ENCODE measurements at regions not wholly inside any gene's neighbourhood (a gene's known extent, or its start where the extent isn't known, plus 50 kb on each side); places are given as distances from the start of the nearest gene placed in this dataset.
"Not testable (repeated sequence)": the region's sequence is repeated elsewhere in the genome, so short reads cannot be mapped to it uniquely, and the experiment has no call there.

DNA sequence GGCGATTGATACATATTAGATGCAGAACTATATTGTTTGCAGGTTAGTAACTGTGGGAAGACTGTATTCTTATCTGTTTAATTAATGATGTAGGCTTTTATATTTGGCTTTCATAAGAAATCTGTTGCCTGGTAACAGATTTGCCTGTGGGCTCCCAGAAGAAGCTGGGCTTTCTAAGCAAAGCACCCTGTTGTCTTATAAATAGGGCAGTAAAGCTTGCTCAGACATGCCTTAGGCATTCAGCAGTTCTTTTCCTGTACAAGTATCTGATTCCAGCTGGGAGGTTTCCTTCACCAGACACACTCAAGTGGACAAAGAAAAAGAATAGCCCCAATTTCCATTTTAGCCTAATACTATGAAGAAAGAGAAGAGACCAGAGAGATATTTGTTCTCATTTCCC is 524.0 kb downstream of the LRRIQ3 start:
- no peak overlapping the region for H3K4me3 Mint-ChIP-seq
- H3K36me3 Mint-ChIP-seq, result no peaks in the 10 kb centered on the region
- DNase-seq, result no peak
- Histone ChIP-seq H3K27ac (ENCODE audit: low read length) (no peak overlapping the region), H3K9me3 (ENCODE audit: control insufficient read depth, insufficient read depth, low read length) (no peaks in the 10 kb centered on the region), H3K27me3 (ENCODE audit: control insufficient read depth, insufficient read depth, low read length) (no peaks in the 10 kb centered on the region), H3K36me3 (ENCODE audit: control insufficient read depth, insufficient read depth, low read length) (no peaks in the 10 kb centered on the region), H3K4me1 (ENCODE audit: control insufficient read depth, insufficient read depth, low read length) (no peaks in the 10 kb centered on the region), H3K4me3 (ENCODE audit: low read length) (no peak overlapping the region)
- no peak for ATAC-seq
- TF ChIP-seq, protein P1, sequence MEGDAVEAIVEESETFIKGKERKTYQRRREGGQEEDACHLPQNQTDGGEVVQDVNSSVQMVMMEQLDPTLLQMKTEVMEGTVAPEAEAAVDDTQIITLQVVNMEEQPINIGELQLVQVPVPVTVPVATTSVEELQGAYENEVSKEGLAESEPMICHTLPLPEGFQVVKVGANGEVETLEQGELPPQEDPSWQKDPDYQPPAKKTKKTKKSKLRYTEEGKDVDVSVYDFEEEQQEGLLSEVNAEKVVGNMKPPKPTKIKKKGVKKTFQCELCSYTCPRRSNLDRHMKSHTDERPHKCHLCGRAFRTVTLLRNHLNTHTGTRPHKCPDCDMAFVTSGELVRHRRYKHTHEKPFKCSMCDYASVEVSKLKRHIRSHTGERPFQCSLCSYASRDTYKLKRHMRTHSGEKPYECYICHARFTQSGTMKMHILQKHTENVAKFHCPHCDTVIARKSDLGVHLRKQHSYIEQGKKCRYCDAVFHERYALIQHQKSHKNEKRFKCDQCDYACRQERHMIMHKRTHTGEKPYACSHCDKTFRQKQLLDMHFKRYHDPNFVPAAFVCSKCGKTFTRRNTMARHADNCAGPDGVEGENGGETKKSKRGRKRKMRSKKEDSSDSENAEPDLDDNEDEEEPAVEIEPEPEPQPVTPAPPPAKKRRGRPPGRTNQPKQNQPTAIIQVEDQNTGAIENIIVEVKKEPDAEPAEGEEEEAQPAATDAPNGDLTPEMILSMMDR (IDR thresholded peaks at IDR 0.05), result no peak
- no peaks in the 10 kb centered on the region for H3K4me1 Mint-ChIP-seq
- intact Hi-C loops (cut with micrococcal nuclease), result no loop called here
- no peaks in the 10 kb centered on the region for H3K27me3 Mint-ChIP-seq (ENCODE audit: low read depth in 2 of 2)
- 100% methylated on average over 1 of the region's 1 CpG for WGBS (ENCODE audit: insufficient coverage)
- peaks cover 6 to 7% of the 10 kb centered on the region in 2 donors for H3K9me3 Mint-ChIP-seq
- no peak overlapping the region for H3K27ac Mint-ChIP-seq

DNA sequence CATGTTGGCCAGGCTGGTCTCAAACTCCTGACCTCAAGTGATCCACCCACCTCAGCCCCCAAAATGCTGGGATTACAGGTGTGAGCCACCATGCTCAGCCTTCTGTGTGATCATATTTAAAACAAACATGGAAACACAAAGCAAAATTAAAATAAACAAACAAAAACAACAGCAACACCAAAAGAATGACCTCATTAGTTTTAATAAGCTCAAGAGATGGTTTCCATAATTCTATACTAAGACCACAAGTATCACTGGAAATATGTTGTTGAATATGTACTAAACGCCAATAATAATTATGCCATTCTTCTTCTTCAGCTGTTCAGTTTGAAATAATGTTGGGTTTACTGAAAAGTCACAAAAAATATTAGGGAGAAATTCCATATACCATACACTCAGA is 526.4 kb downstream of the LRRIQ3 start:
- Histone ChIP-seq H3K4me1 (ENCODE audit: control insufficient read depth, insufficient read depth, low read length) (no peaks in the 10 kb centered on the region), H3K4me3 (ENCODE audit: low read length) (no peak overlapping the region), H3K27me3 (ENCODE audit: control insufficient read depth, insufficient read depth, low read length) (no peaks in the 10 kb centered on the region), H3K27ac (ENCODE audit: low read length) (no peak overlapping the region), H3K9me3 (ENCODE audit: control insufficient read depth, insufficient read depth, low read length) (peaks cover 3% of the 10 kb centered on the region), H3K36me3 (ENCODE audit: control insufficient read depth, insufficient read depth, low read length) (no peaks in the 10 kb centered on the region)
- ATAC-seq, result no peak
- H3K27me3 Mint-ChIP-seq (ENCODE audit: low read depth in 2 of 2), result no peaks in the 10 kb centered on the region
- DNase-seq, result no peak
- TF ChIP-seq, protein P1 (IDR thresholded peaks at IDR 0.05), result no peak
- no peaks in the 10 kb centered on the region for H3K4me1 Mint-ChIP-seq
- H3K36me3 Mint-ChIP-seq, result no peaks in the 10 kb centered on the region
- WGBS (ENCODE audit: insufficient coverage), result no CpG with 5 or more reads among the region's 1 CpG
- no peak overlapping the region for H3K4me3 Mint-ChIP-seq
- intact Hi-C loops (cut with micrococcal nuclease), result no loop called here
- peaks cover 5 to 6% of the 10 kb centered on the region in 2 donors for H3K9me3 Mint-ChIP-seq
- H3K27ac Mint-ChIP-seq, result no peak overlapping the region

DNA sequence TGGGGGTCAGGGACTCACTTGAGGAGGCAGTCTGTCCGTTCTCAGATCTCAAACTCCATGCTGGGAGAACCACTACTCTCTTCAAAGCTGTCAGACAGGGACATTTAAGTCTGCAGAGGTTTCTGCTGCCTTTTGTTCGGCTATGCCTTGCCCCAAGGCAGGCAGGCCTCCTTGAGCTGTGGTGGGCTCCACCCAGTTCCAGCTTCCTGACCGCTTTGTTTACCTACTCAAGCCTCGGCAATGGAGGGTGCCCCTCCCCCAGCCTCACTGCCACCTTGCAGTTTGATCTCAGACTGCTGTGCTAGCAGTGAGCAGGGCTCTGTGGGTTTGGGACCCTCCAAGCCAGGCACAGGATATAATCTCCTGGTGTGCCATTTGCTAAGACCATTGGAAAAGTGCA is 530.0 kb downstream of the LRRIQ3 start:
- H3K4me1 ChIP-seq (ENCODE audit: control insufficient read depth, insufficient read depth, low read length); H3K4me1 Mint-ChIP-seq; ATAC-seq; H3K4me3 ChIP-seq (ENCODE audit: low read length); H3K9me3 ChIP-seq (ENCODE audit: control insufficient read depth, insufficient read depth, low read length); H3K27ac Mint-ChIP-seq; H3K36me3 Mint-ChIP-seq; H3K27me3 Mint-ChIP-seq (ENCODE audit: low read depth in 2 of 2); H3K27me3 ChIP-seq (ENCODE audit: control insufficient read depth, insufficient read depth, low read length); H3K36me3 ChIP-seq (ENCODE audit: control insufficient read depth, insufficient read depth, low read length); intact Hi-C loops (cut with micrococcal nuclease); DNase-seq; H3K4me3 Mint-ChIP-seq; H3K27ac ChIP-seq (ENCODE audit: low read length): not testable (repeated sequence)
- H3K9me3 Mint-ChIP-seq, result peaks cover 6 to 11% of the 10 kb centered on the region in 2 donors
- 96% methylated on average over 3 of the region's 4 CpGs for WGBS (ENCODE audit: insufficient coverage)

DNA sequence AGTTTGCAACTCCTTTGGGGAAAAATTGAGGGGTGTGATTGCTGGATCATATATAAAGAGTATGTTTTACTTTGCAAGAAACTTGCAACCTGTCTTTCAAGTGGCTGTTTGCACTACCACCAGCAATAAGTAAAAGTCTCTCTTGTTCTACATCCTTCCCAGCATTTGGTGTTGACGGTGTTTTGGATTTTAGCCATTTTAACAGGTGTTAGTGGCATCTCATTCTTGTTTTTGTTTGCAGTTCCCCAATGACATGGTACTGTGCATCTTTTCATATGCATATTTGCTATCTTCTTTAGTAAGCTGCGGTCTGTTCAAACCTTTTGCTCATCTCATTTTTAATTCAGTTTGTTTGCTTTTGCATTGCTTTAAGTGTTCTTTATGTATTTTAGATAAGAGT is 535.5 kb downstream of the LRRIQ3 start:
- Mint-ChIP-seq H3K36me3 (no peaks in the 10 kb centered on the region), H3K4me1 (no peaks in the 10 kb centered on the region), H3K9me3 (peaks cover 7 to 17% of the 10 kb centered on the region in 2 donors), H3K4me3 (no peak overlapping the region), H3K27me3 (ENCODE audit: low read depth in 2 of 2) (no peaks in the 10 kb centered on the region), H3K27ac (no peak overlapping the region)
- H3K27ac ChIP-seq (ENCODE audit: low read length), result no peak overlapping the region
- ATAC-seq, result no peak
- no peak overlapping the region for H3K4me3 ChIP-seq (ENCODE audit: low read length)
- H3K4me1 ChIP-seq (ENCODE audit: control insufficient read depth, insufficient read depth, low read length), result no peaks in the 10 kb centered on the region
- H3K9me3 ChIP-seq (ENCODE audit: control insufficient read depth, insufficient read depth, low read length), result peaks cover under 1% of the 10 kb centered on the region
- no peaks in the 10 kb centered on the region for H3K27me3 ChIP-seq (ENCODE audit: control insufficient read depth, insufficient read depth, low read length)
- intact Hi-C loops (cut with micrococcal nuclease), result no loop called here
- H3K36me3 ChIP-seq (ENCODE audit: control insufficient read depth, insufficient read depth, low read length), result no peaks in the 10 kb centered on the region
- no peak for DNase-seq
- TF ChIP-seq, protein P1 (IDR thresholded peaks at IDR 0.05), result no peak
- 100% methylated on average over 1 of the region's 2 CpGs for WGBS (ENCODE audit: insufficient coverage)

Data from natural killer cell (primary cell).